GM18511 (cell line): ENCODE measurements at regions not wholly inside any gene's neighbourhood (a gene's known extent, or its start where the extent isn't known, plus 50 kb on each side); places are given as distances from the start of the nearest gene placed in this dataset.

Source experiments
- ATAC-seq: cut with Tn5 transposase; IDR thresholded peaks from one replicate; pipeline ENCODE4 v1.9.1; 2021; ENCODE audit warnings: mild to moderate bottlenecking, moderate library complexity; ENCODE audit not compliant: unreplicated experiment

GRCh38 chr14:96979611-96980074, 182.5 kb downstream of the VRK1 start:
- ATAC-seq = no peak

GRCh38 chr14:96980835-96981234, 183.7 kb downstream of the VRK1 start:
- ATAC-seq = no peak

GRCh38 chr14:96986256-96987085, 189.3 kb downstream of the VRK1 start:
- no peak for ATAC-seq

- no peak for ATAC-seq
Observed at GRCh38 chr14:96987086-96987474, 189.9 kb downstream of the VRK1 start.

- ATAC-seq = no peak
Observed at GRCh38 chr14:96987771-96988170, 190.6 kb downstream of the VRK1 start.

GRCh38 chr14:96989306-96989705, 192.1 kb downstream of the VRK1 start:
- no peak for ATAC-seq

- no peak for ATAC-seq
Observed at GRCh38 chr14:96991226-96991625, 194.0 kb downstream of the VRK1 start.

GRCh38 chr14:96994999-96995398, 197.8 kb downstream of the VRK1 start:
- ATAC-seq = no peak

GRCh38 chr14:96997269-96997668, 200.1 kb downstream of the VRK1 start:
- no peak for ATAC-seq

- no peak for ATAC-seq
Observed at GRCh38 chr14:96997996-96998395, 200.8 kb downstream of the VRK1 start.

GRCh38 chr14:96999654-97000155, 202.5 kb downstream of the VRK1 start:
- no peak for ATAC-seq

GRCh38 chr14:97002454-97002853, 205.3 kb downstream of the VRK1 start:
- ATAC-seq = no peak

- no peak for ATAC-seq
Observed at GRCh38 chr14:97005934-97006333, 208.8 kb downstream of the VRK1 start.

GRCh38 chr14:97010491-97011160, 213.4 kb downstream of the VRK1 start:
- no peak for ATAC-seq

- no peak for ATAC-seq
Observed at GRCh38 chr14:97013878-97014277, 216.7 kb downstream of the VRK1 start.

- no peak for ATAC-seq
Observed at GRCh38 chr14:97021001-97021400, 223.8 kb downstream of the VRK1 start.

- no peak for ATAC-seq
Observed at GRCh38 chr14:97021571-97022168, 224.5 kb downstream of the VRK1 start.

- ATAC-seq = no peak
Observed at GRCh38 chr14:97022741-97023140, 225.6 kb downstream of the VRK1 start.

GRCh38 chr14:97023871-97024270, 226.7 kb downstream of the VRK1 start:
- no peak for ATAC-seq

- no peak for ATAC-seq
Observed at GRCh38 chr14:97024300-97024699, 227.1 kb downstream of the VRK1 start.

- ATAC-seq = no peak
Observed at GRCh38 chr14:97025722-97026121, 228.5 kb downstream of the VRK1 start.
